Gastrocnemius medialis (tissue), 4 donors: ENCODE measurements at regions not wholly inside any gene's neighbourhood (a gene's known extent, or its start where the extent isn't known, plus 50 kb on each side); places are given as distances from the start of the nearest gene placed in this dataset.

Experiments used
- CTCF ChIP-seq, 5 experiments: fragments of 450-650 bp in 3 of 5; fragments of 200-600 bp in 2 of 5; sonication (generic) in 2 of 5; IDR thresholded peaks in 4 of 5; conservative IDR thresholded peaks in 1 of 5; 1 replicate in 4 of 5; 2 replicates in 1 of 5; pipeline ENCODE4 v1.5.1; 2016 to 2019; ENCODE audit warnings: antibody characterized with exemption in 5 of 5, mild to moderate bottlenecking in 3 of 5, moderate library complexity in 3 of 5
- POLR2A ChIP-seq, 2 donors: fragments of 450-650 bp; IDR thresholded peaks; one replicate each; pipeline ENCODE4 v1.6.1; 2017; ENCODE audit warnings: antibody characterized with exemption in 2 of 2, mild to moderate bottlenecking in 2 of 2, moderate library complexity in 2 of 2

GRCh38 chr17:55641676-55642081 lies 81.0 kb downstream of the TMEM100 start:
- TF ChIP-seq CTCF (IDR thresholded peaks at IDR 0.05 in 4 of 5, conservative IDR thresholded peaks at IDR 0.05 in 1 of 5): peak; percentile 17 to 55 (median 43)
- no peak for TF ChIP-seq POLR2A (IDR thresholded peaks at IDR 0.05)
